Testis (tissue), 2 donors: ENCODE measurements at regions not wholly inside any gene's neighbourhood (a gene's known extent, or its start where the extent isn't known, plus 50 kb on each side); places are given as distances from the start of the nearest gene placed in this dataset.

ENCODE experiments used
- CTCF ChIP-seq, 3 experiments: fragments of 450-650 bp in 2 of 3; fragments of 200-600 bp in 1 of 3; sonication (generic) in 1 of 3; IDR thresholded peaks; one replicate each; pipeline ENCODE4 v1.5.1; 2016 to 2019; ENCODE audit warnings: antibody characterized with exemption in 3 of 3, mild to moderate bottlenecking in 2 of 3, moderate library complexity in 1 of 3
- POLR2A ChIP-seq: fragments of 450-650 bp; IDR thresholded peaks from one replicate; pipeline ENCODE4 v1.6.1; 2017; ENCODE audit warnings: antibody characterized with exemption, mild to moderate bottlenecking, moderate library complexity

- no peak for TF ChIP-seq POLR2A
- TF ChIP-seq CTCF (IDR thresholded peaks at IDR 0.05) = no peak
These were observed 193.7 kb upstream of the RFC3 start for GRCh38 chr13:33624253-33624652.
